Suprapubic skin (tissue), 4 donors: ENCODE measurements at regions not wholly inside any gene's neighbourhood (a gene's known extent, or its start where the extent isn't known, plus 50 kb on each side); places are given as distances from the start of the nearest gene placed in this dataset.
"Not testable (repeated sequence)": the region's sequence is repeated elsewhere in the genome, so short reads cannot be mapped to it uniquely, and the experiment has no call there.

Experiments
- DNase-seq, 2 donors: peaks; one replicate each; pipeline ENCODE4 v3.0.0-alpha.2; 2019; ENCODE audit warnings: low spot score in 2 of 2
- H3K27ac ChIP-seq: fragments of 200-600 bp; sonication (generic); one replicate; pipeline ENCODE4 v1.5.1; 2019
- H3K27me3 ChIP-seq: fragments of 200-600 bp; sonication (generic); one replicate; pipeline ENCODE4 v1.5.1; 2019
- H3K36me3 ChIP-seq: fragments of 200-600 bp; sonication (generic); one replicate; pipeline ENCODE4 v1.5.1; 2019
- H3K4me1 ChIP-seq: fragments of 200-600 bp; sonication (generic); one replicate; pipeline ENCODE4 v1.5.1; 2019
- H3K4me3 ChIP-seq: fragments of 200-600 bp; sonication (generic); one replicate; pipeline ENCODE4 v1.5.1; 2019; ENCODE audit warnings: mild to moderate bottlenecking
- H3K9me3 ChIP-seq: fragments of 200-600 bp; sonication (generic); one replicate; pipeline ENCODE4 v1.5.1; 2019
- EP300 ChIP-seq: sonication (generic); formaldehyde crosslinking; IDR thresholded peaks from one replicate; pipeline ENCODE4 v1.6.1; 2017; ENCODE audit warnings: antibody characterized with exemption
- POLR2A ChIP-seq, 2 donors: fragments of 450-650 bp; IDR thresholded peaks; one replicate each; pipeline ENCODE4 v1.6.1; 2017; ENCODE audit warnings: antibody characterized with exemption in 2 of 2, mild to moderate bottlenecking in 2 of 2, moderate library complexity in 2 of 2
- POLR2AphosphoS5 ChIP-seq, 3 donors: sonication (generic); formaldehyde crosslinking; IDR thresholded peaks; one replicate each; pipeline ENCODE4 v1.6.1; 2017; ENCODE audit warnings: antibody characterized with exemption in 3 of 3
- WGBS: methylation state at CpG from one replicate; pipeline ENCODE4 v1.1.5; 2018; 5-methylcytosine and 5-hydroxymethylcytosine counted together
- TF ChIP-seq, protein P1 (sequence below), 2 donors: fragments of 200-600 bp in 1 of 2; fragments of 450-650 bp in 1 of 2; sonication (generic) in 1 of 2; IDR thresholded peaks; one replicate each; pipeline ENCODE4 v1.5.1; 2016 to 2019; ENCODE audit warnings: antibody characterized with exemption in 2 of 2, mild to moderate bottlenecking in 1 of 2, moderate library complexity in 1 of 2

DNA sequence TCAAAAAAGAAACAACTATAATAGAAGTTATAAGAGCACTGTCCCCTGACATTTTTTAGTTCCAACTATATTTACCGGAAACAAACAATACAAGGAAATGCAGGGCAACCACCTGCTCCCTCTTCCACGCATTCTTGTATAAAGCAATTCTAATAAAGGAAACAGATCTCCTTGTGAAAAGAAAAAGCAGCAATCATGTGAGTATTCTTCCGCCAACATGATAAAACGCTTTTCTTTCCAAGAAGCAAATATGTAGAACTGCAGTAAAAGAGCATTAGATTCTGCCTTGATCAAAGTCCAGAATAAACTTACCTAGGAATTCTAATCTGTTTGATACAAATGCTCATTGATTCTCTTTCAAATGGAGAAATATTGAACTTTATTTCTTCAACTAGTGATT, 230.3 kb downstream of the CNTN3 start:
- H3K27ac ChIP-seq = no peak overlapping the region
- no peaks in the 10 kb centered on the region for H3K4me1 ChIP-seq
- TF ChIP-seq, protein P1, sequence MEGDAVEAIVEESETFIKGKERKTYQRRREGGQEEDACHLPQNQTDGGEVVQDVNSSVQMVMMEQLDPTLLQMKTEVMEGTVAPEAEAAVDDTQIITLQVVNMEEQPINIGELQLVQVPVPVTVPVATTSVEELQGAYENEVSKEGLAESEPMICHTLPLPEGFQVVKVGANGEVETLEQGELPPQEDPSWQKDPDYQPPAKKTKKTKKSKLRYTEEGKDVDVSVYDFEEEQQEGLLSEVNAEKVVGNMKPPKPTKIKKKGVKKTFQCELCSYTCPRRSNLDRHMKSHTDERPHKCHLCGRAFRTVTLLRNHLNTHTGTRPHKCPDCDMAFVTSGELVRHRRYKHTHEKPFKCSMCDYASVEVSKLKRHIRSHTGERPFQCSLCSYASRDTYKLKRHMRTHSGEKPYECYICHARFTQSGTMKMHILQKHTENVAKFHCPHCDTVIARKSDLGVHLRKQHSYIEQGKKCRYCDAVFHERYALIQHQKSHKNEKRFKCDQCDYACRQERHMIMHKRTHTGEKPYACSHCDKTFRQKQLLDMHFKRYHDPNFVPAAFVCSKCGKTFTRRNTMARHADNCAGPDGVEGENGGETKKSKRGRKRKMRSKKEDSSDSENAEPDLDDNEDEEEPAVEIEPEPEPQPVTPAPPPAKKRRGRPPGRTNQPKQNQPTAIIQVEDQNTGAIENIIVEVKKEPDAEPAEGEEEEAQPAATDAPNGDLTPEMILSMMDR (IDR thresholded peaks at IDR 0.05) = no peak
- no peak for TF ChIP-seq POLR2A (IDR thresholded peaks at IDR 0.05)
- no peak for TF ChIP-seq POLR2AphosphoS5 (IDR thresholded peaks at IDR 0.05)
- no peak for TF ChIP-seq EP300
- no peaks in the 10 kb centered on the region for H3K36me3 ChIP-seq
- DNase-seq = no peak
- no peaks in the 10 kb centered on the region for H3K27me3 ChIP-seq
- H3K9me3 ChIP-seq = no peaks in the 10 kb centered on the region
- WGBS = 64% methylated on average over 4 of the region's 4 CpGs
- no peak overlapping the region for H3K4me3 ChIP-seq

DNA sequence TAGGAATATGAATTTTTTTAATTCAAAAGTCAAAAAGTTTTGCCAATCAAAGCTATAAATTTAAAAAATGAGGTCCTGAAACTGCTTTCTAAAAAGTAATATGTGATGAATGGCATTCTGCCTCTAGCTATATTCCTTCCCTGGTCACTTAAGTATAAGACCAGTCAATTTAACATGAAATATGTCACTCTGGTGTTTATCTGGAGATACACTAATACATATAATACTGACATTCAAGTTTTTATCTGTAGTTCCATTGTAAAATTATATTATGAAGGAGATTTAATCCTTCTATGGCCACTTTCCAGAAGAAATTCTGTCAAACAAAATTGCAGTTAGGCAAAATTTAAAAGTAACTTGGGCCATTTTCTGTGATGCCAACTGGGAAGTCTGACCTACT, 236.8 kb downstream of the CNTN3 start:
- Histone ChIP-seq H3K4me3 (no peak overlapping the region), H3K4me1 (no peaks in the 10 kb centered on the region), H3K27me3 (no peaks in the 10 kb centered on the region), H3K27ac (no peak overlapping the region), H3K36me3 (no peaks in the 10 kb centered on the region), H3K9me3 (no peaks in the 10 kb centered on the region)
- DNase-seq = no peak
- TF ChIP-seq POLR2AphosphoS5 (IDR thresholded peaks at IDR 0.05) (no peak), POLR2A (IDR thresholded peaks at IDR 0.05) (no peak), EP300 (no peak)
- TF ChIP-seq, protein P1 (IDR thresholded peaks at IDR 0.05) = no peak

DNA sequence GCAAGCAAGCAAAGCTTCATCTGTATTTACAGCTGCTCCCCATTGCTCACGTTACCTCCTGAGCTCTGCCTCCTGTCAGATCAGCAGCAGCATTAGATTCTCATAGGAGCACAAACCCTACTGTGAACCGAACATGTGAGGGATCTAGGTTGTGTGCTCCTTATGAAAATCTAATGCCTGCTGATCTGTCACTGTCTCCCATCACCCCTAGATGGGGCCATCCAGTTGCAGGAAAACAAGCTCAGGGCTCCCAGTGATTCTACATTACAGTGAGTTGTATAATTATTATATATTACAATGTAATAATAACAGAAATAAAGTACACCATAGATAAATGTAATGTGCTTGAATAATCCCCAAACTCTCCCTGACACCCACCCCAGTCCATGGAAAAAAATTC, 238.1 kb downstream of the CNTN3 start:
- not testable (repeated sequence) for H3K4me1 ChIP-seq, H3K4me3 ChIP-seq

DNA sequence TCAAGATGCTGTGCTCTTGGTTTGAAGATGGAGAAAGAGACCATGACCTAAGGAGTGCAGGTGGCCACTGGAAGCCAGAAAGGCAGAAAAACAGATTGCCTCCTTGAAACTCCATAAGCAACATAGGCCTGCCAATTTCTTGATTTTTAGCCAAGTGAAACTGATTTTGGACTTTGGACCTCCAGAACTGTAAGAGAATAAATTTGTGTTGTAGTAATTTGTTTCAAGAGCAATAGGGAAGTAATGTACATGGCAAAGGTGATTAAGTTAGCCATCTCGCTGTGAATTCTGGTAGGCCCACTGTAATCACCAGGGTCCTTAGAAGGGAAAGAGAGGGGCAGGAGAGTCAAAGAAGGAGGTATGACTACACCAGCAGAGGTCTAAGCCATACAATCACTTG, 238.8 kb downstream of the CNTN3 start:
- Histone ChIP-seq H3K4me1 (no peaks in the 10 kb centered on the region), H3K27me3 (no peaks in the 10 kb centered on the region), H3K4me3 (no peak overlapping the region), H3K36me3 (no peaks in the 10 kb centered on the region), H3K9me3 (no peaks in the 10 kb centered on the region), H3K27ac (no peak overlapping the region)
- no peak for DNase-seq
- 90% methylated on average over 1 of the region's 1 CpG for WGBS
- TF ChIP-seq EP300 (no peak), POLR2AphosphoS5 (IDR thresholded peaks at IDR 0.05) (no peak), POLR2A (IDR thresholded peaks at IDR 0.05) (no peak)
- TF ChIP-seq, protein P1 (IDR thresholded peaks at IDR 0.05) = no peak

More for the DNA sequence above, 238.1 kb downstream of the CNTN3 start:
- 86% methylated on average over 2 of the region's 2 CpGs for WGBS
- DNase-seq, H3K9me3 ChIP-seq, H3K36me3 ChIP-seq, H3K27me3 ChIP-seq, H3K27ac ChIP-seq: not testable (repeated sequence)

DNA sequence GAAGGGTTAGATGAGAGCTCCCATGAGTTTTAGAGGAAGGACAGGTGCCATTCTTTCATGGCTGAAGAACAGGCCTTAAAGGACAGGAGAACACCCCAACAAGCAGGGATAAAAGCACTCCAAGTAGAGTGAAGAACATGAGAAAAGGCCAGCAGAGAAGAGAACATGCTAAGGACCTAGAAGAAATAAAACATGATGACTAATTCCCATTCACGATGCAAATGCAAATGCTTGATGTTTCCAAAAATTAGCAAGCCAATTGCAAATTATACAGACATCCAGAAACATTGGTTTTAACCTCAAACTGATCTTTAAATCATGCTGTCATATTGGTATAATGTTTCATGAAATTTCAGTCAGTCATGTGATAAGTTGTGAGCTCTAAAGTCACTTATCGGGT, 241.7 kb downstream of the CNTN3 start:
- no peaks in the 10 kb centered on the region for H3K4me1 ChIP-seq
- H3K9me3 ChIP-seq = no peaks in the 10 kb centered on the region
- no peaks in the 10 kb centered on the region for H3K36me3 ChIP-seq
- no peak for DNase-seq
- H3K27me3 ChIP-seq = no peaks in the 10 kb centered on the region
- H3K4me3 ChIP-seq = no peak overlapping the region
- H3K27ac ChIP-seq = no peak overlapping the region
- 81% methylated on average over 2 of the region's 2 CpGs for WGBS
- TF ChIP-seq POLR2A (IDR thresholded peaks at IDR 0.05) (no peak), EP300 (no peak), POLR2AphosphoS5 (IDR thresholded peaks at IDR 0.05) (no peak)
- TF ChIP-seq, protein P1 (IDR thresholded peaks at IDR 0.05) = no peak

DNA sequence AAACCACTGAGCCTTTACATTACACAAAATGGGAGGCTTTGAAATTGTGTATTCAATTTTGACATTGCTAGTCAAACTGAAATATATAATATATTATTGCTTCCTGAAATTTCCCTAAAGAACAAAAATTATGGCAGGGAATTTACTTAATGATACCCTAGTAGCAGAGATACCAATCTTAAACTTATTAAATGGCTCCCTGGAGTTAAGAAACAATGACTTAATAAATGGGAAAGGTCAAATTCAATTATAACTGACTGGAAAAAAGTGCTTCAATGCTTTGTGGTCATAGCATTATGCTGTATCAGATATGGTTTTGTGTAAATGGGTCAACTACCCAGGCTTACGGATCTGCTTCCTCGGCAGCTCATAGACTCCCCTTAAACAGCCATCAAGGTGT, 244.1 kb downstream of the CNTN3 start:
- TF ChIP-seq EP300 (no peak), POLR2AphosphoS5 (IDR thresholded peaks at IDR 0.05) (no peak), POLR2A (IDR thresholded peaks at IDR 0.05) (no peak)
- TF ChIP-seq, protein P1 (IDR thresholded peaks at IDR 0.05) = no peak
- no peak for DNase-seq
- 80% methylated on average over 2 of the region's 2 CpGs for WGBS
- Histone ChIP-seq H3K9me3 (no peaks in the 10 kb centered on the region), H3K36me3 (no peaks in the 10 kb centered on the region), H3K27me3 (no peaks in the 10 kb centered on the region), H3K27ac (no peak overlapping the region), H3K4me1 (no peaks in the 10 kb centered on the region), H3K4me3 (no peak overlapping the region)
